Retina (tissue), 1 donor: ENCODE measurements at regions not wholly inside any gene's neighbourhood (a gene's known extent, or its start where the extent isn't known, plus 50 kb on each side); places are given as distances from the start of the nearest gene placed in this dataset.

Experiments
- DNase-seq: peaks from one replicate; pipeline ENCODE4 v3.0.0-alpha.2; 2016

DNA sequence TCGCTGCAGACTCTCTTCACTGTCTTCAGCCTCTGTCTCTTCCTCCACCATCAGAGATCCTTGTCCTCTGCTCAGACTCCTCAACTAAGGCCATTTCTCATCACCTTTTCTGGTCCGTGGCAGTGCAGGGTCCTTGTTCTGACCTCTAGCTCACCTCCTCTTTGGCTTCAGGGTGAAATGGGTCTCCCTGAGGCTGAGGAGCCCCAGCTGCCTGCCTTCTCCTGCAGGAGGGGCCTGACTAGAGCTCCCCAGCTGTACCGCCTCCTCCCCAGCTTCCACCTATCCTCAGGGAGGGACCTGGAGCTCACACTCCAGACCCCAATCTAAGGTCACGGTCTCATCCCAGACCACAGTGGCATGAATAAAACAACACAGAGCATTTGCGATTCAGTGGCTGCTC is 203.0 kb downstream of the TRIM29 start:
- no peak for DNase-seq

DNA sequence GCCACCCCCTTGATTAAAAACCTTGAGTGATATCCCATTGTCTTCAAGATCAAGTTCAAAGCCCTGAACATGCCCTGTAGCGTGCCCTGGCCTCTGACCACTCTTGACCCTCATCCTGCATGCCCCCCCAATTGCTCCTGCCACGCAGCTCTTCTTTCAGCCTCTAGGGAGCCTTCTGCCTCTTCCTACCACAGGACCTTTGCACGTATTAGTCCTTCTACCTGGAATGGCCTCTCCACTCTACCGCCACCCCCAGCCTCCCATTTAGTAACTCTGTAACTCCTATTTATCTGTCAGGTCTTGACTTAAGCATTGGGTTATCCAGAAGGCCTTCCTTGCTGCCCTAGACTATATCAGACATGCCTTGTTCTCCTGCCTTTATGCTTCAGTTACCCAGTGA is 203.6 kb downstream of the TRIM29 start:
- DNase-seq = no peak

DNA sequence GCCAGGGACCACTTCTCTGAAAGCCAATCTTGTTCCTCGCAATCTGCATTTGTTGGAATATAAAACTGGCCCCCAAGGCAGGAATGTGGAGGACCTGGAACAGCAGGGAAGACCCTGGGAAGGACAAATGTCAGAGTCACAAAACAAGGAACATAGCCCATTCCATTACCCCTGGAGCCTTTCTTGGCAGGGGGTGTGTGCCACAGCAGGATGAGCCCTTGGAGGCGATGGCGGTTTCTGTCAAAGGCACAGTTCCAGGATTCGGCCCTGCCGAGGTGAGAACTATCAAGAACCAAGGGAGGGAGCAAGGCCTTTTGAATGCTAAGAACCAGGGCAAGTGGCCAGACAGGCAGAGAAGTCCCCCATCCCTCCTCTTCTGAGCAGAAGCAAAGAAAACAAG is 204.3 kb downstream of the TRIM29 start:
- DNase-seq = no peak

DNA sequence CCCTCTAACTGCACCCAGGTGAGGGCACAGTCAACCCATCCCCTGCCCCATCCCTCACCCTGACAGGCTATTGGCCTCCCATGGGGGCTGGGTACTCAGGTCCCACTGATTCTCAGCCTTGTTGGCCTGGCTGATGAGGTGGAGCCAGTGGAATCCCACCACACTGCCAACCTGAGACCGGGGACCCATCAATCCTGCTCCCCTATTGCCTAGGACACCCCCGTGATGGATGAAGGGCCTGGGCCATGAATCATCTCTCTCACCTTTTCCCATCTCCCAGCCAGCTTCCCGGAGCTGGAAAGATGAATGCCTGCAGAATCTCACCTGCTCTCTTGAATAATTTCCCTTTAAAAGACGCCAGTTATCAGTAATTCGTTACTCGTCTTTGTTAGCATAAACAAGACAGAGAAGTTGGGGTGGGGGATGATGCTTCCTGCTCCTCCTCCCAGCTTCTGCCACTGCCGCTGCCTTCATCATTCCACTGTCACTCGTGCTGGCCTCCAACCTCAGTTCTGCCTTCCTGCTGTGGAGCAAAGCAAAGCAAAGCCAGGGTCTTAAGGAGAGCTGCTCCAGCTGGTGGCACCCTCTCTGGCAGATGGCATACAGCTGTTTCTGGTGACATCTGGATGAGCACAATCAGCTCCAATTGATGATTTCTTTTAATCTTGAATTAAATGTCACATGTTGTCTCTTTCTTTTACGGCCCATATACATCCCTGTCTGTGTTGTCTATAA is 204.0 kb upstream of the NECTIN1 start:
- DNase-seq = no peak

DNA sequence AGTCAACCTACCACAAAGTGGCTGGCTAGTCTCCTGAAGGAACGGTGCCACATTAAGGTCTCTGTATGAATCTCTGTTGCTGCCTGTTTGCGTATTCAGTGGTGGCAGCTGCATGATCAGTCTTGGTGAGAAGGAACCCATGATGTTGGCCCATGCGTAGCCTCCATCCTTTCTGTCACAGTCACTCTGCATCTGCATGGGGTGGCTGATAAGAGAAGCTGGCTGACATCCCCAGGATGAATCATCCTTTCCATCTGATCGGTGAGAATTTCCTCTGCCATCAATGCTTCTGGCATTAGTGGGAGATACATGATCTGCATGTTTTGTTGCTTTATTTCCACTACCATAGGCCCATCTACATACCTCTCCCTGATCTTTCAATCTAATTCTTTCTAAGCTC is 199.0 kb upstream of the NECTIN1 start:
- DNase-seq = no peak

DNA sequence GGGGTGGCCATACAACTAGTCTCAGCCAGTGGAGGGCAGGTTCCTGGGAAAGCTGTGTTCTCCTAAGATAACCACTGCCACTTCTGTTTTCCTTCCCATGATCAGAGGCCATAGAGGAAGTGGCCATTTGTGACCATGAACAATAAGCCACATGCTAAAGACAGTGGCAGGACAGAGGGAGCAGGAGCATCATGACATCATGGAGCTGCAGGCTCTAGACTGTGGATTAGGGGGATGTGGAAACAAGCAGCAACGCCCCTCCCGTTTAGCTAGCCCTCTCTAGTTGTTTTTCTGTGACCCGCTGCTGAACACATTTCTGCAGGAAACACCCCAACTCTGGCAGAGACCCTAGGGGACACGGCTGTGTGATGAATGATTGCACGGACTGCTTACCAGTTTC is 195.0 kb upstream of the NECTIN1 start:
- no peak for DNase-seq

DNA sequence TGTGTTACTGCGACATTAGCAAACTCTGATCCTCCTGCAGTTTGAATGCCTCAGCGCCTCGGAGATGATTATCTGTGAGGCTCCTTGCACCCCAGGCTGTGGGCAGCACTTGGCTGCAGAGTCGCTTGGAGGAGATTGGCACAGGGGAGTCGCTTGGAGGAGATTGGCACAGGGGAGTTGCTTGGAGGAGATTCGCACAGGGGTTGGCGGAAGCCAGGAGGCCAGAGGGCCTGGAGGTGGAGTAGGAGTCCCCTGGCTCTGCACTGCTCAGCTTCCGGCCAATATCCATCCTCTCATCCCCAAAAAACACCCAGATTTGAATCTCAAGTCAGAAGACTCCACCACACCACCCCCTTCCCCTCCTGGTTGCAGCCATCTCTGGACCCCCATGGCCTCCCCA is 192.6 kb upstream of the NECTIN1 start:
- DNase-seq = no peak

DNA sequence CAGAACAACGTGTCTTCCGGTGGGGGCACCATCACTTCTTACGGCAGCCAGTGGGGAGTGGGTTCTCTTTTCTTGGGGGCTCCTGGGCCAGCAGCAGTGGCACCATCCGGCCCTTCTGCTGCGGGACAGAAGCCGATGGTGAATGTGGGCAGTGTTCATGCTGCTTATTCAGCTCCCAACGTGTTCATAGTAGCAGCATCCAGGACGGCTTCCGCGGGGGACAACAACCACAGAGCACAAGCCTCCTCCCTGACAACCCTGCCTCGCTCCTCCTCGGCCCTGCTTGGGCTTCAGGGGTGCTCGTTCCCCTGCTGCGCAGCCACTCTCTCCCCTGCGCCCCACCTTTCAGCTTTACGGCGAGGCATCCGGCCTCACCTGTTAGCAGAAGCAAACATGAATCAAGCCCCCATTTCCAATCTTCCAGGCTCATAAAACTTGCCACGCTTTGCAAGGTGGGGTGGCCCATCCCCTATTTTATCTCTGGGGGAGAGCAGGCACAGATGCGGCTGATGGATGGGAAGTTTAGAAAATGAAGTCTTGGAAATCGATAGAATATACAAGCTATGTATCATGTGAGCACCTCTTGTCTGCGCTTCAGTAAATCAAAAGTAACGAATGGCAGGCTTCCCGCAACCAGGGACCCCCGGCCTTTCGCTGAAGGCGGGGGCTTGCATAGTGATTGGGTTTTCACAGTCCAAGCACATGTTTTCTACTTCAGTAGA is 191.8 kb upstream of the NECTIN1 start:
- DNase-seq = no peak

DNA sequence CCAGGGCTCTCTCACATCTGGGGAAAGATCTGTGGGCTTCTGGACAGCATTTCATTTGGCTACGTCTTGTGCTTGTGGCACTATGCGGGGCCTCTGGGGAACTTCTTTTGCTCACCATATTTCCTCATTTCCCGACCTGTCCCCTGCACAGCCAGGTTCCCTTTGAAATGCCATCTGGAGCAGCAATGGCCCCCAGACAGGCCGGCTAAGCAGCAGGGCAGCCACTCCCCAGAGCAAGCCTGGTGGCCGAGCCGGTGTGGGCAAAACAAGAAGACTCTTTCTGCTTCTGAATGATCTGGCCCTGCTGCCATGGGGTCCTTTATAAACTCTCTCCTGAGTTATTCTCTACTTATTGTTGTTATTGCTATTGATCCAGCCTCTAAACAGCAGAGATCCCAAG is 190.7 kb upstream of the NECTIN1 start:
- DNase-seq = no peak

DNA sequence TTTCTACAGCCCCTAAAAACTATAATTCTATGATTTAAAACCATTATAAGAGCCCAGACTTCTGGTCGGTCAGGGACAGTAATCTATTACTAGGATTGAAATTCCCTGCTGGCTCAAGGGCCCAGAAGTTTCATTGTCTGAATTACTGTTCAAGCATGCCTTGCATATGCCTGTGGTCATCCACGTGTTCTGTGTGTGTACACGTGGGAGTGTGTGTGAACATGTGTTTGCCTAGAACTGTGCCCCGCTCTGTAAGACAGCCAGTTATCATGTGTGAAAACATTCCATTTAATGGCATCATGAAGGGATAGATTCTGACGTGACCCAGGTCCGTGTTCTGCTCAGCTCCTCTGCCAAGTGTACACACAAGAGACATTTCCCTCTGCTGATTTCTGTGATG is 189.3 kb upstream of the NECTIN1 start:
- DNase-seq = no peak

DNA sequence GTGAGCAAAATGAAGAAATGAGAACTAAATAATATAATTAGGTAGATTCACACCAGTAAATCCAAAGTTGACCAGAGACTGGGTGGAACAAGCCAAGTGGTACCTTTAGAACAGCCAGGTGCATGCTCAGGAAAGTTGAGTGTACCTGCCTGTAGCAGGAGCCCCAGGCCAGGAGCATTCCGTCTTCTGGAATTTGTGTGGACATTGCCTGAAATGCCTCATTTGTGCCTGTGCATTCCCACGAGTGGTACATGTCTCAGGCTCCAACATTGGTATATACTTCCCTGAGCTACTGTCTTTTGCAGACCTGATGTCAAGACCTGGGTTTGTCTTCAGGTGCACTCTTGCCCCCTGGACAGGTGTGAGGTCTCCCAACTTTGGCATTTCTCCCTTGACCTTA is 187.6 kb upstream of the NECTIN1 start:
- no peak for DNase-seq

DNA sequence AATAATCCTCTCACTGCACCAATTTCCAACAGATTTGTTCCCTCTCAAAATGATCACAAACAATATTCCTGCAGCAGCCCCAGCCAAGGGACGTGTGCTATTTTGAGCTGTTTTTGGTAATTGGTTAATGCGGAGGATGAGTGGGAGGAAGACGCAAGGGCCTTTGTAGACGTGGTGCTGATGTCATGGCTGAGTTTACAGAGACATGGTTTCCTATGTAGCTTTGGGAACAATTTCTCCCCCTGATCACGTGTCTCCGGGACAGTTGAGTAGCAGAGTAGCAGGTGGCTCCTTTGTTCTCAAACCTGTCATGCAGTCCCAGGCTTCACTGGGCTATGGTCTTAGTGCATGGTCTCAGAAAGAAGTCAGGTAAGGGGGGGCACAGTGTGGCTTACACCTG is 183.2 kb upstream of the NECTIN1 start:
- DNase-seq = no peak

DNA sequence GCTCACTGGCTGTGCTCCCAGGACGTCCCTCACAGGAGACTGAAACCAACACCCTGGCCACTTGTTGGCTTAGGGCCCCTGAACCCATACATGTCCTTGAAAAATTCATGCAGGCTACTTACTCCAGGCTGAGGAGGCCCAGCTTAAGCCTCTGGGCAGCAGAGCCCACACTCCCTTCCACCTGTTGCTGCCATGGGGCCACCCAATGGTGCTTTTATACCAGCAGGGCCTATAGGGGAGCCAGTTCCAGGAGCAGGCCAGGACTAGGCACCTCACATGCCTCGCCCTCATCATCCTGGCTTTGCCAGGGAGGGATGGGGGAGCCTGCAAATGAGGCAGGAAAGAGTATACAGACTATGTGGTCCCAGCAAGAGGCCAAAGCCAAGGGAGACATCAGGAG is 181.7 kb upstream of the NECTIN1 start:
- DNase-seq = no peak

DNA sequence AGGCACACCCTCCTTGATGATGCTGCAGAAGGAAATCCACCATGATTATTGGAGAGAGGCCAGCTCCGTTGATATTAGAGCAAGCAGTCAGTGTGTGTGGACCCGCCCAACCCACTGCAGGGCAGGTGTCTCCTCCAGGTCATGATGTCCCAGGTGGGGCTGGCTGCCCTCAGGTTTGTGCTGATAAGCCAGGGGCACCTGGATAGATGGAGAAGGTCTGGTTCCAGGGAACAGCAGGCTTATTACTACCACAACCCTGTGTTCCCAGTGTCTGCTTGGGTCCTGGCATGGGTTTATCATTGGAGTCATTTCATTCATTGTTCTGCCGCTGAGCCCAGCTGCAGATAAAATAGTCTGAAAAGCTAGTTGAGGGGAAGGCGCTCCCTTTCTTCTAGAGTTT is 181.1 kb upstream of the NECTIN1 start:
- DNase-seq = no peak

DNA sequence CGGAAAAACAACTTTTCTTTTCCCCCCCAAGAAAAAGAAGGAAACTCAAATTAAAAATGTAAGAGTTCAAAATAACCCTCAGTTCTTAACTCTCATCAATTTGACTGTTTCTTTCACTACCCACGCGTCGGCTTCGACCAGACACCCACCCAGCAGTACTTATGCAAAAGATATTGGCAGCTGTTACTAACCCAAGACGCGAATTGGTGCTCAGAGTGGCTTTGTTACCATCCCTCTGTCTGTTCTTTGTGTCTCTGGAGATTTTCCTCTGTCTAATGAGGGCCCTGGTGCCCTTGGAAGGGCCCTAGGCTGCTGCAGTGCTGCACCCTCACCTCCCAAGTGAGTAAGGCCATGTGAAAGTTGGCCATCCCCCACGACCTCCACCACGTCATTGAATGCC is 180.5 kb upstream of the NECTIN1 start:
- DNase-seq = no peak

DNA sequence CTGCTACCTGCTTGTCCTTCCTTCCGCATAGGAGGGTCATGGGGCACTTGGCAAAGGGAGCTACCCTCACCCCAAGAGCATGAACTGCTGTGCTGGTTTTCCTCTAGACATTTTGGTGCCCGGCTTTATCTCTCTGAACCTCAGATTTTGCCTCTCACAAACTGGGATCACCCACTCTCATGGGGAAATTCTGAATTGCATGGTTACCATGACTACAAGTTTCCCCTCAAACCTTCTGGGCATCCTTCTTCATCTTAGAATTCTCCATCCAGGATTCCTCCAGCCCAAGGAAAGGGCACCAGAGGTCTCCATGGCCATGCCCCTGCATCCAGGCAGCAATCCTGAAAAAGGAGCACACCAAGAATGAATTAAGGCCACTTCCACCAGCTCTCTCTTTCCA is 180.1 kb upstream of the NECTIN1 start:
- DNase-seq = no peak

DNA sequence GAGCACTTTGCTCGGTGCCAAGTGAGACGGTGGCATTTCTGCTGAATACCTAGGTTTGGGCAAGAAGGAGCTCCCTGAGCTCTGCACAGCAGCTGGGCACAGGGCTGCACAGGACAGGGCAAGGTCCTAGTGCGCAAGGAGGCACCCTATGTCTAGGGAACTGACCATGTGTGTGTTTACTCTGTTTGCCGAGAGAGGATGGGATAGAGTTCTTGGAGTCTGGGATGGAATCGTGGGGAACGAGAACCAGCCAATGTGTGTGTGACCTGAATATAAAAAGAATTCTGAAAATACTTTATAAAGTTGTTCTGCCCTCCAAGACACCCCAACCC is 179.5 kb upstream of the NECTIN1 start:
- DNase-seq = no peak

DNA sequence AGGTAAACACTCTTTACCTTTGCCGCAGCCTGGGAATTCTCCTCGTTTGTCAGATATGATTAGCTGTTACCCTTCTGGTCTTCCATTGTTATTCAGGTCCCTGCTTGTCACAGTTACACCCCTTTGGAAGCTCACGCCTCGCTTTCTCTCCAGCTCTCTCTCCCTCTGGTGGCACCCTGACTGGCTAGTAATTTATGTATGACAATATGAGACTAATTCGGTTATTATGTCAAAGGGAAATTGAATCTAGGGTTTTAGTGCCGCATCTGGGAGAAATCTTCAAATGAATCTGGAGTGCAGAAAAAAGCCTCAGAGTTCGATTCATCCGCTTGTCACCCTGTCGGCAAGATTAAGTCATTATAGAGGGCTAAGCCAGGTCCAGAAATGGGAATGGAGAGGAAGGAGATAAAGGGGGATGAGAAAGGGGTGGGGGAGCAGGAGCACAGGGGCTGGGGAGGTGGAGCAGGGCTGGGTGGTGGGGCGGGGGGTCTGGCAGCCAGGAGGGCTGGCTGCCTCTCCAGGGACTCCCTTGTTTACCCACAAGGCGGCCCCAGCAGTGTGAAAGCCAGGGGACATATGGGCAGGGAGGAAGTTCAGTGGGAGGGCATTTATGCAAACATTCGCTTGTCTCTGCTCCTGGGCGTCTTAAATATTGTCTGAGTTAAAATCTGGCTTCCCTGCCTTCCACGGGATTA is 179.0 kb upstream of the NECTIN1 start:
- DNase-seq = no peak

DNA sequence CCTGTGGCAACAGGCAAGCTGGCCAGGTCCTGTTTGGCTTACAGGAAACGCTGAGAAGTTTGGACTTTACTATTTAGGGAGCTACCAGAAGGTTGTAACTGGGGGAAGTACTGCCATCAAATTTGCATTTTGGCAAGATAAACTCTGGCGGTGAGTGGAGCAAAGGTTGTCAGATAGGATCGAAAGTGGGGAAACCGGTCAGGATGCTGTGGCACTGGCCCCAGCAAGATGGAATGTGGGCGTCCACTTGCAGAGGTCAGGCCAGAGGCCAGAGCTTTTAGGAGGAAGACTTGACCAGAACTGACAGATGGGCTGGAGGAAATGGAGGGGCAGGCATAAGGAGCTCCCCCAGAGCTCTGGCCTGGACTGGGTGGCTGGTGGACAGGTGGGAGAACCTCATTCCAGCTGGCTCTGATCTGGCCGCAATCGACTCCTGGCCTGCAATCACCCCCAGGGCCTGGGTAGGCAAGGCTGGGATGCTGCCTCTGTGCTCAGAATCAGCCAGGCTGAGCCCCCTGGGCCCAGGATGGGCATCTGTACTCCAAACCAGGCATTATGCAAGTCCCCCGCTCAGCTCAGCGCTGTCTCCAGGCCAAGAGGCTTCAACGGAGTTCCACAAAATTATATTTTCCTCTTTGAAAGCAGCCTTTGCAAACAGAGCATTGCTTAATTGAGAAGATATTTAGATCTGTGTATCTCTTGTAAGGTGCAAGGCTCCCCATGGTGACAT is 178.3 kb upstream of the NECTIN1 start:
- peak; percentile 75 for DNase-seq

DNA sequence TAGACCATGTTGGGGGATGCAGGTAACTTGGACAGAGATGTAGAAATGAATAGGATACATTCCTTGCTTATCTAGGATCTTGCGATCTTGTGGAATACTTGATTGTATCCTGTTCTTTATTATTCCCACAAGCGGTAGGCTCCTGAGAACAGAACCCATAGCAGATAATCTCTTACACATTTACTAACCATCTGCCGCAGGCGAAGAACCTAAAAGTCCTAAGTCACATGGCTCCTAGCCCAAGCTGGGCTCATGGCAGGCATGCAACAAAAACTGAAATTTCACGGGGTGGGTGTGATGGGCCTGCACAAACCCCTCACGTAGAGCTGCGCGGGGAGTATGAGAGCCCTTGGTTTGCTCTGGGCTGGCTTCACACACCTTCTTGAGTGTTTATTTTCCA is 177.4 kb upstream of the NECTIN1 start:
- DNase-seq = no peak

DNA sequence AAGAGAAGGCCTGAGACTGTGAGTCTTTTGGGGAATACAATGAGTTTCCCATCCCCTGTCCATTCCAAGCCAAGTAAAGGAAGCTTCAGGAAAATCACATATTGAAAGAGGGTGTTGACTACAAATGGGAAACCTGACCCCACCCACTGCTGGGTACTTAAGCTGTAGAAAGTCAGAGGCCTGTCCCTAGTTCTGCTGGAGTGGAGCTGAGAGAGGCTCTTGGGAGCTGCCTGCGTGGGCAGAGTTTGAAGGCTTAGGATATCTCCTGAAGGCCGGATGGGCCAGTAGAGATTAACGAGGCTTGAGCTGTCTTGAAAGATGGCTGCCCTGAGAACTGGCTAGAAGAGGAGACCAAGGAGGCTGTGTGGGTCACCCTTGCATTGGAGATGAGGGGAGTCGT is 176.2 kb upstream of the NECTIN1 start:
- no peak for DNase-seq

DNA sequence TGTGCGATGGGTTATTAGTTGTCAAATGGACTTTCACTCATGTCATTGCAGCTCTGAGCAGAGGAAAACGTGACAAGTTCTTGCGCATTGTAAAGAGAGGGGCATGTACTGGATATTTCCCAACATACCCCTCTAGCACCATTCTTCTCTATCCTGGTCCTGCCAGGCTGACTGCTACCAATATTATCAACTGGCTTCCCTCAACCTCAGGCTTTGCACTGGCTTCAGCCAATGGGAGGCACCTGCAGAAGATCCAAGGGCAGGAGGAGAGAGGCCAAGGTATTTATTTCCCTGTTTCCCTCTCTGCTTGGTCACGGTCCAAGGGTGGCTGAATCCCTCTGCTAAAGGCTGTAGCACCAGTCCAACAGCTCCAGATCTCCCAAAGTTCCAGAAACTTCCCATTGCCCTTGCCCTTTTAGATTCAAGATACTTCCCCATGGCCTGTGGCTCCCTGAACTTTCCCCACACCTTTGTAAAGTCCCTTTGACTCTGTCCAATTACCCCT is 175.6 kb upstream of the NECTIN1 start:
- DNase-seq = no peak

DNA sequence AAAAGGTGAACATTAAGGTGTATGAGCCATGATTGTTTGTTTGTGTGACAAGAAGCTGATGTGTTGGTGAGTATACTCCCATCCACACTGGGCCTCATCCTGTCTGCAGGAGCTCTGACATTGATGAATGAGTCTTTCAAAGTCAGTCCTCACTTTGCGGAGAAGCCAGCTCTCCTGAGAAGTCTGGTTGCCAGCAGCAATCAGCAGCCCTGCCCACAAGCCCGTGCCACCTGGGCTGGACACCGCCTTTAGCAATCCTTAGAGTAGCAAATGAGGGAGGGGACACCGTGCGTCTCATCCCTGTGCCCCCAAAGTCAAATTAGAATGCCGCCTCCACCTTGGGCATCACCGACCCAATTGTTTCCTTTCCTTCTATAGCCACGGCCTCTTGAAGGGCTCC is 174.8 kb upstream of the NECTIN1 start:
- DNase-seq = no peak

DNA sequence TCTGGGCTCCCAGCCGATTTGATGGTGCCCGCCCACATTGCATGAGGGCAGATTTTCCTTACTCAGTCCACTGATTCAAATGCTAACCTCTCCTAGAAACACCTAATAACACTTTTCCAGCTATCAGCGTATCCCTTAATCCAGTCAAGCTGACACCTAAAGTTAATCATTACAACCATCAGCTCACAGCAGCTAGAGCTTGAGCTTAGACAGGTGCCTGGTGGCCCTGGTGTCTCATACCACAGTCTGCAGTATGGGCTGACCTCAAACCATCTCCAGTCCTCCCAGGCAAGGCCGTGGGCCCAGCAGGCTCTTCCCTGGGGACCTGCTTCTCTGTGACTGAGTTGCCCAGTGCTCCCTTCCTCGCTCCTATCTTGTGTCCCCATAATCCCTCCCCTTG is 174.4 kb upstream of the NECTIN1 start:
- DNase-seq = no peak
